ENCODE measurements at regions not wholly inside any gene's neighbourhood (a gene's known extent, or its start where the extent isn't known, plus 50 kb on each side); places are given as distances from the start of the nearest gene placed in this dataset.

GRCh38 chr20:57879437-57879778 lies 169.6 kb upstream of the PMEPA1 start:
- DNase-seq (ENCODE audit: low read depth), result no peak
- TF ChIP-seq, protein P1, sequence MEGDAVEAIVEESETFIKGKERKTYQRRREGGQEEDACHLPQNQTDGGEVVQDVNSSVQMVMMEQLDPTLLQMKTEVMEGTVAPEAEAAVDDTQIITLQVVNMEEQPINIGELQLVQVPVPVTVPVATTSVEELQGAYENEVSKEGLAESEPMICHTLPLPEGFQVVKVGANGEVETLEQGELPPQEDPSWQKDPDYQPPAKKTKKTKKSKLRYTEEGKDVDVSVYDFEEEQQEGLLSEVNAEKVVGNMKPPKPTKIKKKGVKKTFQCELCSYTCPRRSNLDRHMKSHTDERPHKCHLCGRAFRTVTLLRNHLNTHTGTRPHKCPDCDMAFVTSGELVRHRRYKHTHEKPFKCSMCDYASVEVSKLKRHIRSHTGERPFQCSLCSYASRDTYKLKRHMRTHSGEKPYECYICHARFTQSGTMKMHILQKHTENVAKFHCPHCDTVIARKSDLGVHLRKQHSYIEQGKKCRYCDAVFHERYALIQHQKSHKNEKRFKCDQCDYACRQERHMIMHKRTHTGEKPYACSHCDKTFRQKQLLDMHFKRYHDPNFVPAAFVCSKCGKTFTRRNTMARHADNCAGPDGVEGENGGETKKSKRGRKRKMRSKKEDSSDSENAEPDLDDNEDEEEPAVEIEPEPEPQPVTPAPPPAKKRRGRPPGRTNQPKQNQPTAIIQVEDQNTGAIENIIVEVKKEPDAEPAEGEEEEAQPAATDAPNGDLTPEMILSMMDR (IDR thresholded peaks at IDR 0.05; ENCODE audit: insufficient read depth, low read depth, low read length, missing control alignments), result no peak
- H3K4me3 ChIP-seq (ENCODE audit: low read length), result no peak overlapping the region

- no peak overlapping the region for H3K4me3 ChIP-seq (ENCODE audit: low read length)
- TF ChIP-seq, protein P1 (IDR thresholded peaks at IDR 0.05; ENCODE audit: insufficient read depth, low read depth, low read length, missing control alignments), result no peak
- DNase-seq (ENCODE audit: low read depth), result no peak
Observed at GRCh38 chr20:57878786-57879424, 169.1 kb upstream of the PMEPA1 start.

- TF ChIP-seq, protein P1 (IDR thresholded peaks at IDR 0.05; ENCODE audit: insufficient read depth, low read depth, low read length, missing control alignments), result no peak
Observed at GRCh38 chr20:57877995-57878394, 168.2 kb upstream of the PMEPA1 start.

GRCh38 chr20:57877131-57877824 lies 167.5 kb upstream of the PMEPA1 start:
- TF ChIP-seq, protein P1 (IDR thresholded peaks at IDR 0.05; ENCODE audit: insufficient read depth, low read depth, low read length, missing control alignments), result no peak
- H3K4me3 ChIP-seq (ENCODE audit: low read length), result no peak overlapping the region
- DNase-seq (ENCODE audit: low read depth), result no peak

More at GRCh38 chr20:57877995-57878394, 168.2 kb upstream of the PMEPA1 start:
- DNase-seq (ENCODE audit: low read depth), result no peak
- no peak overlapping the region for H3K4me3 ChIP-seq (ENCODE audit: low read length)

DNA sequence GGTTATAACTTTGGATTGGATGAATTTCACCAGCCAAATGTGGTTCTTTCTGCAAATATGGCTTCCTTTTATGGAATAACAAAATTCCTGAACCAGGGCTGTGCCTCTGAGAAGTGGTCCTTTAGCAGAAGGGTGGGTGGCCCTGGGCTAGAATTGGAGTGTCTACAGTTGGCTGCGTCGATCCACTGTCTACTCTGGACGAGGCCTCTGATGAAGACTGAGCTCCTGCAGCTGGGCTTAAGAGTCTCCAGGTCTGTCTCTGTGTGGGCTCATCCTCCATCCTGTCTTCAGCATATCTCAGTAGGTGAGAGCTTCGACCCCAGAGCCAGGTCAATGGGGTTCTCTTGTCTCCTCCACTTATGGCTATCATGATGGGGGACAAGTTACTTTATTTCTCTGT lies 166.3 kb upstream of the PMEPA1 start:
- no peak for DNase-seq (ENCODE audit: low read depth)
- TF ChIP-seq, protein P1 (IDR thresholded peaks at IDR 0.05; ENCODE audit: insufficient read depth, low read depth, low read length, missing control alignments), result no peak
- no peak overlapping the region for H3K4me3 ChIP-seq (ENCODE audit: low read length)

DNA sequence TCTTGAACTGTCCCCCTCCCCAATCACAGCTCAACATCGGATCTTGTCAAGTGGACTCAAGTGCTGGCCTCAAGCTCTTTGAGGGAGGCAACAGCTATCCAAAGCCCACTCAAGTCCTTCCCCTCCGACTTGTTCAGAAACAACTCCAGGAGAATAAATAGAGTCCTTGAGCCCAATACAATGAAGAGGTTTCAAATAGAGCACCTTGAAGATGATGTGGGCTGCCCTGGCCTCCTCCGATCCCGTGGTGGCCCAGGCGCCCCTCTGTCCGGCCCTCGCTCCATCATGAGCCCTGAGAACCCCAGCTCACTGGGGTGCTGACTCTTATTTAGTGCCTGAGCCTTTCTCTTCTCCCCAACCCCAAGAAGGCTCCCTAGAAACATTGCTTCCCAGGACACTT lies 164.3 kb upstream of the PMEPA1 start:
- H3K4me3 ChIP-seq (ENCODE audit: low read length), result no peak overlapping the region
- TF ChIP-seq, protein P1 (IDR thresholded peaks at IDR 0.05; ENCODE audit: insufficient read depth, low read depth, low read length, missing control alignments), result no peak
- DNase-seq (ENCODE audit: low read depth), result no peak
